HFFc6 (cell line): ENCODE measurements at regions not wholly inside any gene's neighbourhood (a gene's known extent, or its start where the extent isn't known, plus 50 kb on each side); places are given as distances from the start of the nearest gene placed in this dataset.

ENCODE experiments used
- DNase-seq: peaks from one replicate; pipeline ENCODE4 v3.0.0-alpha.2; 2018
- H3K27ac Mint-ChIP-seq: 2 replicates; pipeline ENCODE4 v1.8.0; 2020; ENCODE audit warnings: mild to moderate bottlenecking, mixed read lengths
- H3K27me3 Mint-ChIP-seq: 2 replicates; pipeline ENCODE4 v1.8.0; 2021; ENCODE audit warnings: mild to moderate bottlenecking, moderate library complexity, mixed read lengths; ENCODE audit not compliant: insufficient read depth
- H3K36me3 Mint-ChIP-seq: 2 replicates; pipeline ENCODE4 v1.8.0; 2021; ENCODE audit warnings: low read depth, mixed read lengths
- H3K4me1 Mint-ChIP-seq: 2 replicates; pipeline ENCODE4 v1.8.0; 2020; ENCODE audit warnings: low read depth, mixed read lengths
- H3K4me3 Mint-ChIP-seq: 2 replicates; pipeline ENCODE4 v1.8.0; 2020; ENCODE audit warnings: mild to moderate bottlenecking, moderate library complexity, mixed read lengths
- H3K9me3 Mint-ChIP-seq: 2 replicates; pipeline ENCODE4 v1.8.0; 2020; ENCODE audit warnings: mild to moderate bottlenecking, mixed read lengths
- CTCF ChIP-seq: fragments of 200-600 bp; sonication (generic); IDR thresholded peaks from 2 replicates; pipeline ENCODE4 v1.5.0; 2021; ENCODE audit warnings: antibody characterized with exemption, mild to moderate bottlenecking

GRCh38 chr3:180340395-180340794, 261.6 kb upstream of the TTC14 start:
- Mint-ChIP-seq H3K4me1 (peaks cover 12% of the 10 kb centered on the region), H3K4me3 (no peak overlapping the region), H3K27ac (no peak overlapping the region), H3K36me3 (peaks cover 18% of the 10 kb centered on the region; the same call in 1 of the 2 replicates), H3K9me3 (no peaks in the 10 kb centered on the region; the same call in 1 of the 2 replicates), H3K27me3 (no peaks in the 10 kb centered on the region; the same call in 1 of the 2 replicates)
- no peak for DNase-seq
- no peak for TF ChIP-seq CTCF

- Mint-ChIP-seq H3K36me3 (peaks cover 25% of the 10 kb centered on the region; the same call in 1 of the 2 replicates), H3K27ac (no peak overlapping the region), H3K27me3 (no peaks in the 10 kb centered on the region; the same call in 1 of the 2 replicates), H3K9me3 (no peaks in the 10 kb centered on the region; the same call in 1 of the 2 replicates), H3K4me3 (no peak overlapping the region), H3K4me1 (peaks cover 12% of the 10 kb centered on the region)
- TF ChIP-seq CTCF = no peak
- DNase-seq = no peak
Measured at GRCh38 chr3:180341516-180341915, 260.4 kb upstream of the TTC14 start.

GRCh38 chr3:180351601-180352000, 250.4 kb upstream of the TTC14 start:
- Mint-ChIP-seq H3K4me1 (peaks cover 6% of the 10 kb centered on the region; the same call in 1 of the 2 replicates), H3K4me3 (no peak overlapping the region), H3K36me3 (0 out of 2 replicates have a peak, but pooled peaks cover 4% of the 10 kb centered on the region), H3K27me3 (no peaks in the 10 kb centered on the region), H3K27ac (no peak overlapping the region), H3K9me3 (peaks cover 4% of the 10 kb centered on the region; the same call in 1 of the 2 replicates)
- no peak for TF ChIP-seq CTCF
- DNase-seq = no peak

GRCh38 chr3:180352261-180352660, 249.7 kb upstream of the TTC14 start:
- H3K36me3 Mint-ChIP-seq = 0 out of 2 replicates have a peak, but pooled peaks cover 4% of the 10 kb centered on the region
- H3K27ac Mint-ChIP-seq = no peak overlapping the region

GRCh38 chr3:180354214-180354613, 247.7 kb upstream of the TTC14 start:
- H3K9me3 Mint-ChIP-seq = peaks cover 4% of the 10 kb centered on the region; the same call in 1 of the 2 replicates
- H3K36me3 Mint-ChIP-seq = 0 out of 2 replicates have a peak, but pooled peaks cover 4% of the 10 kb centered on the region
- peaks cover 29% of the 10 kb centered on the region for H3K4me1 Mint-ChIP-seq
- no peak overlapping the region for H3K4me3 Mint-ChIP-seq
- TF ChIP-seq CTCF = no peak
- no peaks in the 10 kb centered on the region for H3K27me3 Mint-ChIP-seq
- H3K27ac Mint-ChIP-seq = no peak overlapping the region
- no peak for DNase-seq

More at GRCh38 chr3:180352261-180352660, 249.7 kb upstream of the TTC14 start:
- H3K9me3 Mint-ChIP-seq = peaks cover 4% of the 10 kb centered on the region; the same call in 1 of the 2 replicates
- H3K27me3 Mint-ChIP-seq = no peaks in the 10 kb centered on the region
- no peak for TF ChIP-seq CTCF
- DNase-seq = no peak
- peaks cover 9% of the 10 kb centered on the region for H3K4me1 Mint-ChIP-seq
- H3K4me3 Mint-ChIP-seq = no peak overlapping the region
